ENCODE measurements at regions not wholly inside any gene's neighbourhood (a gene's known extent, or its start where the extent isn't known, plus 50 kb on each side); places are given as distances from the start of the nearest gene placed in this dataset.
"Not testable (repeated sequence)": the region's sequence is repeated elsewhere in the genome, so short reads cannot be mapped to it uniquely, and the experiment has no call there.

- TF ChIP-seq, protein P1, sequence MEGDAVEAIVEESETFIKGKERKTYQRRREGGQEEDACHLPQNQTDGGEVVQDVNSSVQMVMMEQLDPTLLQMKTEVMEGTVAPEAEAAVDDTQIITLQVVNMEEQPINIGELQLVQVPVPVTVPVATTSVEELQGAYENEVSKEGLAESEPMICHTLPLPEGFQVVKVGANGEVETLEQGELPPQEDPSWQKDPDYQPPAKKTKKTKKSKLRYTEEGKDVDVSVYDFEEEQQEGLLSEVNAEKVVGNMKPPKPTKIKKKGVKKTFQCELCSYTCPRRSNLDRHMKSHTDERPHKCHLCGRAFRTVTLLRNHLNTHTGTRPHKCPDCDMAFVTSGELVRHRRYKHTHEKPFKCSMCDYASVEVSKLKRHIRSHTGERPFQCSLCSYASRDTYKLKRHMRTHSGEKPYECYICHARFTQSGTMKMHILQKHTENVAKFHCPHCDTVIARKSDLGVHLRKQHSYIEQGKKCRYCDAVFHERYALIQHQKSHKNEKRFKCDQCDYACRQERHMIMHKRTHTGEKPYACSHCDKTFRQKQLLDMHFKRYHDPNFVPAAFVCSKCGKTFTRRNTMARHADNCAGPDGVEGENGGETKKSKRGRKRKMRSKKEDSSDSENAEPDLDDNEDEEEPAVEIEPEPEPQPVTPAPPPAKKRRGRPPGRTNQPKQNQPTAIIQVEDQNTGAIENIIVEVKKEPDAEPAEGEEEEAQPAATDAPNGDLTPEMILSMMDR (IDR thresholded peaks at IDR 0.05) = not testable (repeated sequence)
- not testable (repeated sequence) for TF ChIP-seq EP300 (IDR thresholded peaks at IDR 0.05)
Observed at GRCh38 chr15:77915961-77916330, 161.6 kb downstream of the TBC1D2B start.

Data from tibial nerve (tissue), 4 donors.